K562 (cell line): ENCODE measurements at regions not wholly inside any gene's neighbourhood (a gene's known extent, or its start where the extent isn't known, plus 50 kb on each side); places are given as distances from the start of the nearest gene placed in this dataset.

Source experiments
- ATAC-seq: fragments of 200-7000 bp; cut with Tn5 transposase; 3 replicates; pipeline ENCODE4 v1.9.1; 2020; ENCODE audit warnings: moderate library complexity
- BruUV-seq: library from RNA; stranded (reverse); fragments of 400-500 nt; replicated peaks from 2 replicates; lab custom pipeline; 2021; lab: Mats Ljungman, UMichigan
- CTCF ChIA-PET: fragments of 300-600 bp; formaldehyde crosslinking; extraction: SDS; loops from one replicate; lab custom pipeline; 2021; ENCODE audit warnings: low intra/inter-chr PET ratio; lab: Yijun Ruan, JAX
- POLR2A ChIA-PET: fragments of 300-600, 350-650 bp; sonication (Branson Sonifier 250); formaldehyde crosslinking; extraction: SDS; loops from one replicate; lab custom pipeline; 2021; ENCODE audit warnings: antibody characterized with exemption, inconsistent platforms; lab: Yijun Ruan, JAX
- DNase-seq, 4 experiments: peaks; one replicate each; pipeline versions ENCODE4 v3.0.0 to v3.0.0-alpha.2; 2011 to 2018; ENCODE audit warnings: low spot score in 3 of 4, mixed read lengths in 3 of 4; ENCODE audit errors: extremely low read depth in 1 of 4
- FAIRE-seq: peaks from 2 replicates; lab custom pipeline; 2011; peaks lifted over from hg19 to GRCh38; lab: Jason Lieb, UNC
- H2AFZ ChIP-seq: 2 replicates; pipeline ENCODE4 v1.6.0; 2011; ENCODE audit warnings: low read depth, low read length, control low read depth, inconsistent platforms
- H3K27ac ChIP-seq: fragments of 200-600 bp; 3 replicates; pipeline ENCODE4 v1.8.0; 2011; ENCODE audit warnings: low read depth, mild to moderate bottlenecking, control low read depth, inconsistent platforms, low read length, moderate library complexity, mixed read lengths; ENCODE audit errors: extremely low read depth
- H3K27me3 ChIP-seq, 2 experiments: fragments of 300-600 bp in 1 of 2; 2 replicates in 1 of 2; 3 replicates in 1 of 2; pipeline versions ENCODE4 v1.6.0 to v1.8.0; 2011; ENCODE audit warnings: inconsistent platforms in 2 of 2, low read length in 2 of 2, mild to moderate bottlenecking in 1 of 2, mixed read lengths in 1 of 2, moderate library complexity in 1 of 2; ENCODE audit not compliant: control insufficient read depth in 2 of 2, insufficient read depth in 2 of 2
- H3K36me3 ChIP-seq: fragments of 300-600 bp; 3 replicates; pipeline ENCODE4 v1.8.0; 2011; ENCODE audit warnings: mild to moderate bottlenecking, low read length, inconsistent platforms; ENCODE audit not compliant: control insufficient read depth, insufficient read depth
- H3K4me1 ChIP-seq, 2 experiments: fragments of 200-600 bp in 1 of 2; replicated peaks in 1 of 2; 2 replicates in 1 of 2; 3 replicates in 1 of 2; pipeline versions ENCODE4 v1.5.1 to v1.8.0; 2011; ENCODE audit warnings: inconsistent platforms in 2 of 2, low read length in 2 of 2, mild to moderate bottlenecking in 1 of 2, mixed read lengths in 1 of 2, moderate library complexity in 1 of 2; ENCODE audit not compliant: control insufficient read depth in 2 of 2, insufficient read depth in 2 of 2
- H3K4me2 ChIP-seq: 2 replicates; pipeline ENCODE4 v1.6.1; 2011; ENCODE audit warnings: low read length, control low read depth, inconsistent platforms, mixed read lengths; ENCODE audit not compliant: insufficient read depth
- H3K4me3 ChIP-seq: fragments of 200-600 bp; sonication (generic), shearing (Covaris generic); 2 replicates; pipeline ENCODE4 v1.5.1; 2016; ENCODE audit warnings: control low read depth, inconsistent platforms
- H3K79me2 ChIP-seq: fragments of 200-600 bp; 3 replicates; pipeline ENCODE4 v1.8.0; 2011; ENCODE audit warnings: low read length, inconsistent platforms; ENCODE audit not compliant: control insufficient read depth, insufficient read depth
- H3K9ac ChIP-seq, 2 experiments: 2 replicates each; pipeline versions ENCODE4 v1.6.0 to v1.6.1; 2011; ENCODE audit warnings: low read depth in 2 of 2, low read length in 2 of 2, control low read depth in 1 of 2, inconsistent platforms in 1 of 2, mild to moderate bottlenecking in 1 of 2, mixed read lengths in 1 of 2; ENCODE audit not compliant: insufficient read depth in 1 of 2
- H3K9me1 ChIP-seq: one replicate; pipeline ENCODE4 v1.6.0; 2011; ENCODE audit warnings: inconsistent platforms, mild to moderate bottlenecking, low read length, moderate library complexity; ENCODE audit not compliant: control insufficient read depth, insufficient read depth
- H3K9me3 ChIP-seq: replicated peaks from 2 replicates; pipeline ENCODE4 v1.5.1; 2011; ENCODE audit warnings: low read depth, low read length, inconsistent platforms; ENCODE audit not compliant: control insufficient read depth, insufficient read depth
- H4K20me1 ChIP-seq: replicated peaks from 2 replicates; pipeline ENCODE4 v1.6.1; 2011; ENCODE audit warnings: low read length, inconsistent platforms, mixed read lengths; ENCODE audit not compliant: control insufficient read depth, insufficient read depth
- CUX1 ChIP-seq: fragments of 200-800 bp; sonication (Bioruptor generic); IDR thresholded peaks from 2 replicates; pipeline ENCODE4 v1.6.1; 2016; ENCODE audit warnings: missing genetic modification characterization, missing compliant biosample characterization
- IFI16 ChIP-seq: fragments of 250-450 bp; sonication (Bioruptor Pico); IDR thresholded peaks from 2 replicates; pipeline ENCODE4 v2.1.2; 2022; ENCODE audit warnings: mild to moderate bottlenecking, inconsistent platforms
- NUFIP1 ChIP-seq: fragments of 450-650 bp; IDR thresholded peaks from 2 replicates; pipeline ENCODE4 v1.6.1; 2018; ENCODE audit not compliant: partially characterized antibody
- POLR2AphosphoS2 ChIP-seq: IDR thresholded peaks from 2 replicates; pipeline ENCODE4 v1.6.1; 2012; ENCODE audit warnings: low read length, improper control_type of control experiment
- SNAPC5 ChIP-seq: fragments of 250-450 bp; sonication (Bioruptor Pico); IDR thresholded peaks from 2 replicates; pipeline ENCODE4 v1.8.0; 2021; ENCODE audit warnings: moderate library complexity, mild to moderate bottlenecking, inconsistent platforms
- ZBTB12 ChIP-seq: fragments of 250-450 bp; sonication (Bioruptor Pico); IDR thresholded peaks from 2 replicates; pipeline ENCODE4 v1.4.0; 2020
- ZNF274 ChIP-seq: IDR thresholded peaks from 2 replicates; pipeline ENCODE4 v1.6.1; 2011; ENCODE audit warnings: low read depth, mild to moderate bottlenecking, low read length, moderate library complexity, borderline replicate concordance
- WGBS: fragments of 100-300 bp; shearing (Covaris generic); methylation state at CpG from one replicate; pipeline ENCODE4 v1.1.6; 2016; ENCODE audit warnings: low coverage, mixed read lengths; ENCODE audit not compliant: insufficient coverage; ENCODE audit errors: missing lambda C conversion rate; 5-methylcytosine and 5-hydroxymethylcytosine counted together
- in situ Hi-C: fragments of 300-500 bp; cut with MboI; formaldehyde crosslinking; loops from 4 replicates; pipeline ENCODE4 v1.15.0; 2018; ENCODE audit warnings: inconsistent platforms, mixed read lengths
- intact Hi-C: fragments of 100-400 bp; cut with micrococcal nuclease; formaldehyde crosslinking; loops from 2 replicates; pipeline ENCODE4 v1.14.2; 2022

GRCh38 chr15:58257776-58258325, 119.7 kb downstream of the AQP9 start (continued):
- TF ChIP-seq CUX1 = no peak
- no peak for TF ChIP-seq IFI16 (CRISPR knock-in tag)

DNA sequence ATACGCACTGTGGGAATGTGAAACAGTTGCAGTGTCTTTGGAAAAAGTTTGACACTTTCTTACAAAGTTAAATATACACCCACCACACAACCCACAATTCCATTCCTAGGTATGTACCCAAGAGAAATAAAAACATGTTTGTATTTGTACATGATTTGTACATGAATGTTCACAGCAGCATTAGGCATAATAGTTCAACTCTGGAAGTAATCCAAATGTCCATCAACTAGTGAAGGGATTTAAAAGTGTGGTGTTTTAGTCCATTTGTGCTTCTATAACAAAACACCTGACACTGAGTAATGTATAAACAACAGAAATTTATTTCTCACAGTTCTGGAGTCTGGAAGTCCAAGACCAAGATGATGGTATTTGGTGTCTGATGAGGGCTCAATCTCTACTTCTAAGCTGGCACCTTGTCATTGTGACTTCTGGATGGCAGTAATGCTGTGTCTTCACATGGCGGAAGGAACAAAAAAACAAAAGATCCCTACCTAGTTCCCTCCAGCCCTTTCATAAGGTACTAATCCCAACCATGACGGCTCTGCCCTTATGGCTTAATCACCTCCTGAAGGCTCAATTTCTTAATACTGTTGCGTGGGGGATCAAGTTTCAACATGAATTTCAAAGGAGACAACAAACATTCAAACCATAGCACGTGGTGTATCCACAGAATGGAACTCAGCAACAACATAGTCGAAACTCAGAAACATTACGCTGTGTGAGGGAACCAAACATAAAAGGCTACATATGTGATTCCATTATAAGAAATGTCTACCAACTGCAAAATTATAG, 120.5 kb downstream of the AQP9 start:
- Histone ChIP-seq H3K27me3 (no peaks in the 10 kb centered on the region; a peak in 1 of 5 replicates), H3K9ac (no peak overlapping the region), H3K4me1 (peaks cover 0 to 6% of the 10 kb centered on the region in 2 experiments; a peak in 2 of 5 replicates), H3K27ac (no peak overlapping the region), H3K4me2 (no peak overlapping the region), H3K9me1 (no peaks in the 10 kb centered on the region), H2AFZ (peak overlapping the region; percentile 70), H3K9me3 (no peaks in the 10 kb centered on the region), H3K79me2 (no peaks in the 10 kb centered on the region), H4K20me1 (no peaks in the 10 kb centered on the region), H3K36me3 (no peaks in the 10 kb centered on the region), H3K4me3 (no peak overlapping the region)
- intact Hi-C loops (no loop called here), in situ Hi-C loops (loop anchor here (10.0 kb wide), 1 partner anchor 376 kb away; no protein-coding TSS in a partner anchor)
- no peak for DNase-seq
- no TSS peak for BruUV-seq
- no peak for FAIRE-seq
- ChIA-PET CTCF (no interaction called here), POLR2A (no interaction called here)
- ATAC-seq = no peak
- 68% methylated on average over 7 of the region's 7 CpGs for WGBS
- TF ChIP-seq POLR2AphosphoS2 (no peak), ZBTB12 (CRISPR knock-in tag) (no peak), NUFIP1 (no peak), CUX1 (no peak), SNAPC5 (CRISPR knock-in tag) (no peak), ZNF274 (no peak)
